Type B pancreatic cell (in vitro differentiated cells): ENCODE measurements at regions not wholly inside any gene's neighbourhood (a gene's known extent, or its start where the extent isn't known, plus 50 kb on each side); places are given as distances from the start of the nearest gene placed in this dataset.

Experiments
- DNase-seq: peaks from one replicate; pipeline ENCODE4 v3.0.0; 2021; ENCODE audit warnings: mixed read lengths; ENCODE audit not compliant: unreplicated experiment; ENCODE audit errors: extremely low spot score
- H3K27ac Mint-ChIP-seq: 2 replicates; pipeline ENCODE4 v1.8.0; 2021; ENCODE audit warnings: mild to moderate bottlenecking, mixed read lengths
- H3K27me3 Mint-ChIP-seq: 2 replicates; pipeline ENCODE4 v1.8.0; 2021; ENCODE audit warnings: mixed read lengths
- H3K36me3 Mint-ChIP-seq: 2 replicates; pipeline ENCODE4 v1.8.0; 2021; ENCODE audit warnings: mixed read lengths
- H3K4me1 Mint-ChIP-seq: one replicate; pipeline ENCODE4 v1.8.0; 2021; ENCODE audit warnings: mixed read lengths; ENCODE audit not compliant: unreplicated experiment
- H3K4me3 Mint-ChIP-seq: 2 replicates; pipeline ENCODE4 v1.8.0; 2021; ENCODE audit warnings: mild to moderate bottlenecking, mixed read lengths
- H3K9me3 Mint-ChIP-seq: 2 replicates; pipeline ENCODE4 v1.8.0; 2021; ENCODE audit warnings: mixed read lengths
- CTCF ChIP-seq: fragments of 200-600 bp; sonication (generic); conservative IDR thresholded peaks from 2 replicates; pipeline ENCODE4 v1.5.0; 2021; ENCODE audit warnings: antibody characterized with exemption, mild to moderate bottlenecking

DNA sequence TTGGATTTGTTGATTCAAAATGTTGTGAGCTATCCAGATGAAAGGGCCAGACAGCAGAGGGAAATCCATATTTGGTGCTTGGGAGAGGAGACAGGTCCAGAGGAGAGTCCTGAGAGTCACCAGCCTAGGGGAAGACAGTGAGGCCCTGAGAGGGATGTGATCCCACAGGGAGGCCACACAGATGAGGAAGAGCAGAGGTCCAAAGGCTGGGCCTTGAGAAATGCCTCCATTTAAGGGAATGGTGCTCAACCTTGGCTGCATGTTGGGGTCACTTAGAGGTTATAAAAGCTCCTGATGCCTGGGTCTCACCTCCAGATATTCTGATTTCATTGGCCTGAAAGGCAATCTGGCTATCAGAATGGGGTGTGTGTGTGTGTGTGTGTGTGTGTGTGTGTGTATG is 194.9 kb downstream of the UTP18 start:
- no peak for DNase-seq

GRCh38 chr17:51455931-51456330 is 195.6 kb downstream of the UTP18 start:
- Mint-ChIP-seq H3K36me3 (no peaks in the 10 kb centered on the region), H3K9me3 (no peaks in the 10 kb centered on the region)

More for the DNA sequence above, 194.9 kb downstream of the UTP18 start:
- H3K4me1 Mint-ChIP-seq, result no peaks in the 10 kb centered on the region
- H3K27me3 Mint-ChIP-seq, result peaks cover 6% of the 10 kb centered on the region
- no peak overlapping the region for H3K4me3 Mint-ChIP-seq
- H3K9me3 Mint-ChIP-seq, result no peaks in the 10 kb centered on the region
- no peaks in the 10 kb centered on the region for H3K36me3 Mint-ChIP-seq
- no peak overlapping the region for H3K27ac Mint-ChIP-seq
- TF ChIP-seq CTCF, result no peak

DNA sequence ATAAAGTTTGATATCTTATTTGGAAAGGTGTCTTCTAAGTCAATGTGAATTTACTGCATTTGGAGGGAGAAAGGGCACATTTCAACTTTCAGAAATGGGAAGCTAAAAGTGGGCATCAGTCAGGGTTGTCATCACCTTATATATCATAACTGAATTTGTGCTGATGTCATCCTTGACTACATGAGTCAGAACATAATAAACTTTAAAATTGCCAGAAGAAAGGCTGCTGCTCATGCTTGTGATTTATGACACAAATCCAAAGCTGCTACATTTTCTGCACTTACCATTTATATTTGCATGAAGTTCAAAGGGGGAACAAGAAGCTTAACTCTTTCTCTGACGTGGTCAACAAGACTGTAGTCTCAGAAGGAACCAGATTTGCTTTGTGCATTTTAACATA is 196.6 kb downstream of the UTP18 start:
- no peak for TF ChIP-seq CTCF
- H3K36me3 Mint-ChIP-seq, result no peaks in the 10 kb centered on the region
- DNase-seq, result no peak
- no peak overlapping the region for H3K4me3 Mint-ChIP-seq
- H3K4me1 Mint-ChIP-seq, result no peaks in the 10 kb centered on the region
- H3K9me3 Mint-ChIP-seq, result no peaks in the 10 kb centered on the region
- peaks cover 4% of the 10 kb centered on the region for H3K27me3 Mint-ChIP-seq
- H3K27ac Mint-ChIP-seq, result no peak overlapping the region

More at GRCh38 chr17:51455931-51456330, 195.6 kb downstream of the UTP18 start:
- H3K4me1 Mint-ChIP-seq, result no peaks in the 10 kb centered on the region
- H3K4me3 Mint-ChIP-seq, result no peak overlapping the region
- DNase-seq, result no peak
- no peak for TF ChIP-seq CTCF
- H3K27ac Mint-ChIP-seq, result no peak overlapping the region
- peaks cover 5% of the 10 kb centered on the region for H3K27me3 Mint-ChIP-seq

DNA sequence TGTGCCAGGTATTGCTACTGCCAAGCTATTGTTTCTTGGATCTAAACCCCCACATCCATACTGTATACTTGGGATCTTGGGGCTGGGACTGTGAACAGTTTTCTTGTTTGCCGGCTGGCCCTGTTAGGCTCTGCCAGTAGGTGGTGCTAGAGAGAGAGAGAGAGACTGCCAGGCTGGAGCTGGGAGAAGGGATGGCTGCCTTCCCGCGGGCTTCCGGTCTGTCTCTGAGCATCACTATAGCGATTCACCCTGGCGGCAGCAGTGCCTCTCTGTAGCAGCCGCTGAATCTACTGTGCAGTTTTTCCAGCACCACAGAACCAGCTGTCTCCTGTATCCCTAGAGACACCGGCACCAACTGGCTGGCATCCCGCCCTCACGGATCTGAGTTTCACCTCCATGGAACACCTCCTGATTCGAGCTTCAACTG is 201.2 kb downstream of the UTP18 start:
- Mint-ChIP-seq H3K27ac (no peak overlapping the region), H3K9me3 (no peaks in the 10 kb centered on the region), H3K4me1 (no peaks in the 10 kb centered on the region), H3K4me3 (no peak overlapping the region), H3K27me3 (peaks cover 20% of the 10 kb centered on the region), H3K36me3 (no peaks in the 10 kb centered on the region)
- peak; percentile 83 for TF ChIP-seq CTCF
- peak; percentile 75 for DNase-seq

GRCh38 chr17:51463353-51463752 is 203.0 kb downstream of the UTP18 start:
- Mint-ChIP-seq H3K27me3 (peaks cover 26% of the 10 kb centered on the region), H3K36me3 (no peaks in the 10 kb centered on the region), H3K4me3 (no peak overlapping the region), H3K9me3 (no peaks in the 10 kb centered on the region), H3K4me1 (no peaks in the 10 kb centered on the region), H3K27ac (no peak overlapping the region)
- DNase-seq, result no peak
- no peak for TF ChIP-seq CTCF

- Mint-ChIP-seq H3K27me3 (peaks cover 33% of the 10 kb centered on the region), H3K9me3 (no peaks in the 10 kb centered on the region), H3K4me3 (no peak overlapping the region), H3K36me3 (no peaks in the 10 kb centered on the region), H3K4me1 (no peaks in the 10 kb centered on the region), H3K27ac (no peak overlapping the region)
- TF ChIP-seq CTCF, result no peak
- no peak for DNase-seq
Observed at GRCh38 chr17:51467336-51467735, 207.0 kb downstream of the UTP18 start.
